GM19351 (cell line): ENCODE measurements at regions not wholly inside any gene's neighbourhood (a gene's known extent, or its start where the extent isn't known, plus 50 kb on each side); places are given as distances from the start of the nearest gene placed in this dataset.

Experiments
- ATAC-seq: cut with Tn5 transposase; IDR thresholded peaks from one replicate; pipeline ENCODE4 v1.9.1; 2021; ENCODE audit warnings: mild to moderate bottlenecking, moderate library complexity; ENCODE audit not compliant: unreplicated experiment

DNA sequence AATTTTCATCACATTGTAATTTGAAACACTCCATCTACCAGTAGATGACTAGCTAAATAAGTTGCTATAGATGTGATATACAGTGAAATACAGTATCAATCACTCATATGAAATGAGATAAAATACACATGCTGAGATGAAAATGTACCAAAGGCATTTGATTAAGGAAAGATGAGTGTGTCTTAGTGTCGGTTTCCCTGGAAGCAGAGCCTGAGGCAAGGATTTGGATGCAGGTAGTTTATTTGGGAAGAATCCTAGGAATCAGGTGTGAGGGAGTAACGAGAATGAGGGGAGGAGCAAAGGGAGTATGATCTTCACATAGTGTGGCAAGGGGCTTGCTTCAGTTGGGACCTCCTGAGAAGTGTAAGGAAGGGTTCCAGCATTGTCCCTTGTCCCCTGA lies 188.2 kb upstream of the CTBP2 start:
- ATAC-seq: no peak

DNA sequence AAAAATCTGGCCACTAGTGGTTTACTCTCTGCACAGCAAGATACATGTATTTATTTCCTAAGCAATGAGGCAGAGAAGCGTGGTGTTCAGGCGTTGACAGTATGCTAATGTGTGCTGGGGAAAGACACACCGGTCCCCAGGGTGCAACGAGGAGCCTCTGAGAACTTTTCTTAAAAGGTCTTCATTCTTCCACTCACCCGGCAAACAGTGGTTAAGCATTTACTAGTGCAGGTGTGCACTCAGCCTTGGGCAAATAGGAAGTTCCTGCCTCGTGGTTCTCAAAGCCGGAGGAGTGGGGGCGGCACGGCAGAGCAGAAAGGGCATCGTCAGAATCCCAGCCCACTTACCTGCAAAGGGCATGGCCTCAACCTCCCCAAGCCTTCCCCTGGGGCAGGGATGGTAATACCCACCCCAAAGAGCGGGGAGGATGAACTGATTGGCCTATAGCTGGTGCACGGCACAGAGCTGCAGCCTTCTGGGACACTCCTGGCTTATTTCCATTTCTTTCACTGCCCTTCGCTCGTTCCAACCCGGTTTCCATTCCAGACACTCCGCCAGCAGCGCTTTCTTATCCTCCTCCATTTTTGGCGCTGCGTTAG lies 184.3 kb upstream of the CTBP2 start:
- no peak for ATAC-seq

DNA sequence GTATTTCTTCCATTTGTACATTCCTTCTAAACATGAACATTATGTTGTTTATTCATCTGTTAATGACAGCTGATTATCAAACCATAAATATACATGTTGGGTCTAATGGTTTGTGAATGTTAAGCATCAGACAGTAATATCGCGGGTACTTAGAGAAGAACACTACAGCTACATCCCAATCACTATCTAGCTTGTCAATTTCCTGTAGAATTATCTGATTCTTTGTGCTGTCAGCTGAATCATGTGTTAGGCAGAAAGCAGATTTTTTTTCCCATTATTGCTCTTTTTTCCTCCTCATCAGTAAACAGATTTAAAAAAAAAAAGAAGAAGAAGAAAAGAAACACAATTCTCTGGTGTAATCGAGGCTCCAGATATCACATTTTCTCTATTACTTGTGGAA lies 183.6 kb upstream of the CTBP2 start:
- ATAC-seq: no peak

DNA sequence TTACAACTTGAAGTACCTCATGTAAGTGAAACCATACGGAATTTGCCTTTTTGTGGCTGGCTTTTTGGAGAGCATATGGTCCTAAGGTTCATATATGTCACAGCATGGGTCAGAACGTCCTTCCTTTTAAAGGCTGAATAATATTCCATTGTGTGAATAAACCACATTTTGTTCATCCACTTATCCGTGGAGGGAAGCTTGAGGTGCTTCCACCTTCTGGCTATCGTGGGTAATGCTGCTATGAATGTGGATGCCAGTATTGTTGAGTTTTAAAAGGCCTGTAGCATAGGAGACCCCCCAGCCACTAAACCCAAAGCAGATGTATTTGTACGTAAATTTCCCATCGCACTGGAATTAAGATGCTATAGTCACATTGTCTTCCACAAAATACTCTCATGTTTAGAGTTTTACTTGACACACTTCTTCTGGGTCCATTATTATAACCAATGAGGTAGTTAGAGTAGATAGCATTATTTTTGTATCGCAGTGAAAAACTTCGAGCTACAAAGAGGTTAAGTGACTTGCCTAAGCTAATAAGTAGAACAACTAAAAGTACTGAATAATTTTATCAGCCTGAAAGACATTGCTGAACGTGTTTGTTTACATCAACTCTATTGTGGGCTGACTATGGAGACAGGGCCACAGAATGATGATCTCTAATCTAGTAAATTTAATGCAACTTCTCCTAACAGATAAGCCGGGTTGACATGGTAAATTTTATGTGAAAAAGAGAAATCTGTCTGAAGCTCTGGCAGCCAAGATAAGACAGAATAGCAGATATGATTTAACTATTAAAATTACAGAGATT lies 183.0 kb upstream of the CTBP2 start:
- ATAC-seq: no peak

DNA sequence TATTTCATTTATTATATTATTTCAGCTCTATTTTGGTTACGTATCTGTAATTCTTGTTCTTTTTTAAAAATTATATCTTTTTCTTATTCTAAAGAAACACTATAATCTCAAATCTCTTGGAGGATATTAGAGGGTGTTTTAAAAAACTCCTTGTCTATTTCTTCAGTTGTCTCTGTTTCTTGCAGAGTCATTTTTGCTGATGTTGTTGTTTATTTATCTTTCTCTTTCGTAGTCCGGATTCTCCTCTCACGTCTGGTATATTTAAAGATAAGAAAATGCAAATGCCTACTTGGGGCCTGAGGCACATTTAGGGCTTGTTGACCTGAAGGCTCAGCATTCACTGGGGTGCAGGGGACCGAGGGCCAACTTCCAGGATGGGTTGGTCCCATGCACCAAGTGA lies 181.2 kb upstream of the CTBP2 start:
- no peak for ATAC-seq

DNA sequence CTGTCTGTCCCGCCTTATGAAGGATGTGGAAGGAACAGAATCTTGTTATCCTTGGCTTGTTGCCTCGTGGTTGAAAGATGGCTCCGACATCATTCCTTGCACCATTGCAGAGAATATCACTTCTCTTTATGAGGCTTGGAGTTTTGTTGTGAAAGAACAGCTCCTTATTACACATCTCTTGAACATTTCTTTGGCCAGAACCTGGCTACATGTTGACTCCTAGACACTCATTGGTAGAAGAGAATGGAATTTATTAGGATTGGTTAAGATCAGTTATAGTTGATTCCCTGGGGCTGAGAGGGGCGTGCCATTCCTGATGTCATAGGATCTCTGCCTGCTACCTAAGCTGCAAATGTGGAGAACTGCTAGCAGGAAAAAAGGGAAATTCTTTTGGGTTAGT lies 180.5 kb upstream of the CTBP2 start:
- ATAC-seq: no peak

DNA sequence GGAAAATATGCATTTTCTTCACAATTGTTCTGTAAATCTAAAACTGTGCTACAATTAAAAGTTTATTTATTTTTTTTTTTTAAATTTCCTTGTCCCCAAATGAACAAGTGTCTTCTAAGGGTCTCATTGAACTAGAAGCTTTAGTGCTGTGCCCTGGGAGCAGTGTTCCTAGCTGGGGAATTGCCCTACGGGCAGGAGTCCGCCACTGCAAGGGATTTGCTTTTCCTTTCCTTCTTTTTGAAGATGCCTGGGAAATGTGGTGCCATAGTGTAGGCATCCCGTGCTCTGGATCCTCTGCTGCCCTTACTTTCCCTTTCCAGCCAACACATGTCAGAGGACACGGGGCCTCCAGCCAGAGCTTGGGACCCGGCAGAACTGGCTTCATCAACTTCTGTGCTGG lies 177.1 kb upstream of the CTBP2 start:
- no peak for ATAC-seq

DNA sequence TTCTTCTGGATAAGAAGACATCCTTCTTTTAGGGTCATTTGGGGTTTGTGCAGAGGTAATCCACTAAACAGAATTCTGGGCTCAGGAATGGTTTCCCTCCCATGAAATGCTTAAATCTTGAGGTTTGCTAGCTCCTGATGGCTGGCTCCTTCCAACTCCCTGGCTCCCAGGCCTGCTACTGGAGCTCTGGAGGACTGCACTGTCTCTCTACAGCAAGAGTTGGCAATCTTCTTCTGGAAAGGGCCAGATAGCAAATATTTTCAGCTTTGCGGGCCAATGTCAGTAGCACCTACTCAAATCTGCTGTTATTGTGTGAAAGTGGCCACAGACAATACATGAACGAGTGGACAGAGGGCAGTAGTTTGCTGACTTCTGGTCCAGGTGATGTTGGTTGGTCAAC lies 174.2 kb upstream of the CTBP2 start:
- no peak for ATAC-seq

DNA sequence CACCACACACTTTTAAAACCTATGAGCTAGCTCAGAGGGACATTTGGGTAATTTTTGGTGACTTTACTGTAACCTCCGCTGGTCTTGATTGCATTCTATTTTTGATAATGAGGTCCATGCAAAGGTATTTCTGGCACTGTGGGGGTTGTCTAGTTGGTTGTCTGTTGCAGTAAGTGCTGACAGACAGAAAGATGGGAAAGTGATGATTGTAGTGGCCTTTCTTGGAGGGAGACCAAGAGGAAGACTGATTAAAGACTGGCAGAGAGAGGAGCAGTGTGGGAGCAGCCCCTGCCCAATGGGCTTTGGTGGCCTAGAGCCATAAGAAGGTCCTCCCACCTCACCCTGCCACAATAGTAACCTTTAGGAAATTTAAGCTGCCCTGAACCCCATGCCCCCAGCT lies 173.4 kb upstream of the CTBP2 start:
- no peak for ATAC-seq

DNA sequence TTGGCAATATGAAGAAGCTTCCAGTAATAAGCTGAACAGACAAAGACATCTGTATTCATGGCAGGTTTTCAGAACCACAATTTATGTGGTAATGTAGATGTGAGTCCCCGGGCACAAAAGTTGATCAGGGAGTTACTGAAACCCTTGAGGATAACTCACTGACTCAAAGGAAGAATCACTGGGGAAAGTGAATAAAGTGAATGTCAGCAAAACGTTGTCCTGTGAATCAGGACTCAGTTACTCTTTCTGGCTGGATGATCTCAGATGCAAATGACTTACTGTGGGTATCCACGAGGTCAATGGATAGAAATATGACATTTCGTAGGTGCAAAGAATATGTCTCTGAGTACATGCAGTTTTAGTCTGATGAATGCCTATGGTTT lies 172.8 kb upstream of the CTBP2 start:
- no peak for ATAC-seq

DNA sequence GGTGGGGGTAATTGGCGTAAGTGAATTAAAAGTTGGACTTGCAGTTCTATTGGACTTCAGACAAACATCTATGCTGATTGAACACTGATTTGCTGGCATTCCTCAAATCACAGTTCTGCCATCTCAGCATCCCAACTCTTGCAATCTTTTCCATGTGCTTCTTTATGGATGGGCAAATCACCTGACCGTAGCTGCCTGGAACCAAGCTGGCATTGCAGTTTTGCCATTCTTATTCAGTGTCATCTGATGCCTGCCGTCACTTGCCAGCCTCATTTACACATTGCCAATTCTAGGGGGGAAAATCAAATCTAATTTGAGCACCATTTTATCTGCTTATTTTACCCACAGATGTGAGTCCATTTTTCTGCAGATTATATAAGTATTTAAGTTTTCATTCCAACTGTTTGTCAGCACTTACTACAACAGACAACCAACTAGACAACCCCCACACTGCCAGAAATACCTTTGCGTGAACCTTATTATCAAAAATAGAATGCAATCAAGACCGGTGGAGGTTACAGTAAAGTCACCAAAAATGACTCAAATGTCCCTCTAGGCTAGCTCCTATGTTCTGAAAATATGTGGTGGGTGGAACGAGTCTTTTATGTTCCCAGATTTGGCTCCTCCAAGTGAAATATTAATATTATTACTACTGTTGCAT lies 172.3 kb upstream of the CTBP2 start:
- ATAC-seq: no peak

DNA sequence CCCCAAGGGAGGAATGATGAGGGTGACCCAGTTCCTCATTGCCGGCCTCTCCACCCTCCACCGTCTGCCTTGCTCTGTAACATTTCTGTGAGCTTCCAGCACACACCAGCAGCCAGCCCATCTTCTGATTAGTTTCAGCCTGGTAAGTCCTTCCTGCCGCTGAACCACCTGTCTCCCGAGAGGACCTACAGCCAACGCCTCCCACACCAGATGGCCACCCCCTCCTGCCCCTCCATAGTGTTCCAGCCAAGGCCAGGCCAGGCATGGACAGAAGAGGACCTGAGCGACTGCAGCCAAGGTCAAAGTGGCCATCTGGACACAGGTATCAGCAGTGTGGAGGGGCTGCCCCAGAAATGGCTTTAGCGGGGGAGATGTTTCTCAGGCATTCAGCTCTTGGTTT lies 170.7 kb upstream of the CTBP2 start:
- no peak for ATAC-seq

DNA sequence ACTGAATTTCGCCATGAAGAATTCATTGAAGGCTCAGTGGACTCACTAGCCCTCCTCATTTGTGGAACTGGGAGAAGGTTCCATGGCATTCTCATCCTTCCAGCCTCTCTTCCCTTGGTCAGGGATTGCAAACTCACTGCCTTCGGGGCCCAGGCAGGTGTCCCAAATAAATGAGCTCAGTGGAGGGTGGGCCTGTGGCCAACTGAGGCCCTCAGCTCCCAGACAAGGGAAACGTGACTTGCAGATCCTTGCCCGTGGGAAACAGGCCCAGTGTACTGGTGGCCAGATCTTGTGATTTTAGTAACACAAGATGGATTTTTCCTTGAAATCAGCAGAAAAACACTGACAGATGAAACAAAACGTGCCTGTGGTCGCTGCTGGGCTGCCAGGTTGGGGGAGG lies 168.7 kb upstream of the CTBP2 start:
- no peak for ATAC-seq

DNA sequence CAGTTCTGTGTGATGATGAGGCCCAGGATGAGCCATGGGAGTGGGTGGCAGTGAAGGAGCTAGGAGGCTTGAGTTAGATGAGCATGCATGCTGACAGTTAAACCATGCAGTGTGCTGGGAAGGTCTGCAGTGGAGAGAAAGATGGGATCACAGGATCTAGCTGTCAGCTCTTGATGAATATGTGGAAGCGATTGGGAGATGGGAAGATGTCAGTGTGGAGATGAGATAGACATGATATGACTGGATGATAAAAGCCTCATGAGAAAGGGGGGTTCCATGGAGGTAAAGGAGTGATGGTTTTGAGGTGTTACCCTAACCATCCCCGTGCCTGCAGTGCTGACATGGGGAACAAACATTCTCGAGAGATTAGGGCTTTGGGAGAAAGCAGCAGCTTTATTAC lies 165.0 kb upstream of the CTBP2 start:
- no peak for ATAC-seq

DNA sequence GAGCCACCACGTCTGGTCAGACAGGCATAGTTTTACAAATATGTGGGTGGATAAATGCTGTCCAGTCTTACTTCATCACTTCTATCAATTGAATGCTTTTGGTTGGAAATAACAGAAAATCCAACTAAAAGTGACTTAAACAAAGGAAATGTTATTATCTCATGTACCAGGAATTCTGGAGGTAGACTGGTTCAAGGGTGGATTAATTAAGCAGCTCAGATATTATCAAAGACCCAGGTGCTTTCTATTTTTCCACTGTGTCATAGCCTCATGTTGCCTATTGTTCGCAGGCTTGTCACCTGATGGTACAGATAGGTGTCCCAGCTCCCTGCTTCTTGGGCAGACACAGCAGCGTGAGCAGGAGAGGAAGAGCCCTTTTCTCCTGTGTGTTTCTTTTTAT lies 156.1 kb upstream of the CTBP2 start:
- no peak for ATAC-seq

DNA sequence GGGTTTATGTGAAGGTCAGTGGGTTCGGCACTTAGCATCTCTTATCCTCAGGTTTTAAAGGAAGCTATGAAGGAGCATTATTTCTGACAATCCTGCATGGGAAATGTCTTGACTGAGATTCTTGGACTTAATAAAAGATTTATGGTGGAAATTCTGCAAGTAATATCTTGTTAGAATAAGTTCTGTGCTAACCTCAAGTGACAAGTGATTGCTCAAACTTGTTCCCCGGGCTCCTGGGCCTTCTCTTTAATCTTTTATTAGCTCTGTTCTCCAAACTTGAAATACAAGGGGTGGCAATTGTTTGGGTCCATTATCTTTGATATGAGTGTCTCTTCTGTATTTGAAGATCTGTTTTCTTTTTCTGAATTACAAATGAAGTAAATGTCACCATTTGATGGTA lies 140.6 kb upstream of the CTBP2 start:
- no peak for ATAC-seq

DNA sequence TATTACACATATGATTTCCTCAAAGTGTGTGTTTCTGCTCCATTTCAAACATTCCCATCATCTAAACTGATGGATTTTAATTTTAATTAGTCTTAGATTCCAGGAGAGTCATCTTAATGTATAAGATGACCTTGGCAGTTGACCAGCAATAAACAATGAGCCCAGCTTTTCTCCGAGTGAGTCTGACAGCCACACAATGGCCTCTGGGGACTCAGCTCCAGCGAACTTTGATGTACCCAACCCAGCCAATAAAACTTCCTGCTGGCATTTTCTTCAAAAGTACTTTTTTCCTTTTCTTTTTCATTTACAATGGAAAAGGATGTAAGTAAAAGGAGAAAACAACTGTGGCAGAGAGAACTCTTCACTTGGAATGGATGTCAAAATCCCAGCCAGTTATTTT lies 139.1 kb upstream of the CTBP2 start:
- no peak for ATAC-seq

DNA sequence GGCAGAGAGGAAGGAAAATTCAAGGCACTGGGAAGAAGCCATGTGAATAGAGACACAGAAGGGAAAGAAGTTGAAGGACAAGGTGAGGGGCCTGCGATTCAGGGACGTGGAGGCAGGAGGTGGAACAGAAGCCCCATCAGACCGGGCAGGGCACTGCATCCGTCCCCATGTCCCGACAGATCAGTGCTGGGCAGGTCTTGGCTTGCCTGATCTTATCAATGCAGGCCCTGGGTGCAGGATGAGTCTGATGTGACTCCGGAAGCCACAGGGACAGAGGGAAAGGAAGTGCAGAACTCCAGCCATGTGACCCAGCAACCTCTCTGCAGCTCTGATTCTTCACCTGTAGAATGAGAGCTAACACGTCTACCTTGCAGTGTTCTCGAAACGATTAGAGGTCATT lies 136.2 kb upstream of the CTBP2 start:
- no peak for ATAC-seq

DNA sequence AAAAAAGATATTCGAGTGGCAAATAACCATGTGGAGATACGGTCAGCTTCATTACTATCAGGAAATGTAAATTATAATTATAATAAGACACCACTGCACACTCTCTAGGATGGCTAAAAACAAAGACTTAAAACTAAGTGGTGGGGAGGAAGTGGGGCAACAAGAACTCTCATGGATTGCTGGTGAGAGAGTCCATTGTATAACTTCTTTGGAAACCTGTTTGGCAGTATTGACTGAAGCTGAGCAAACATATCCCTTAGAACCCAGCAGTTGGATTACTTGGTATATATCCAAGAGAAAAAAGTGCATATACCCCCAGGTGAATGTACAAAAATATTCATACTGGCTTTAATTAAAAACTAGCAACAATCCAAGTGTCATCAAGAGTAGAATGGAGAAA lies 133.7 kb upstream of the CTBP2 start:
- ATAC-seq: no peak

DNA sequence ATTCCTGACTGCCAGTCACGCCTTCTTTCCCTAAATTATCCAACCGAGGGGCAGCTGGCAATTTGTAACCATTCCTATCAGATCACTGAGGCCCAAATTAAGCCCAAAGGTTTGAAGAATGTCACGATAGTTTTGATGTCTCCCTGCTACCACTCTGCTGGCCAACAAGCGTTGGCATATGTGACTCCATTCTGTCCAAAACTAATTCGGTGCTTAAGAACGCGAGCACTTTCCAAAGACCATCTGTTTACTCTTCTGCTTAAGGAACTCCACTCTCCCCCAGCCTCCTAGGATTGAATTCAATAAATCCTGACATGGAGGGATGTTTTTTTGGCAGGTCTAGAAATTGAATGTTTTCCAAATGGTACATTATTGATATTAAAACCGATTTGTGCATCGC lies 131.5 kb upstream of the CTBP2 start:
- no peak for ATAC-seq

DNA sequence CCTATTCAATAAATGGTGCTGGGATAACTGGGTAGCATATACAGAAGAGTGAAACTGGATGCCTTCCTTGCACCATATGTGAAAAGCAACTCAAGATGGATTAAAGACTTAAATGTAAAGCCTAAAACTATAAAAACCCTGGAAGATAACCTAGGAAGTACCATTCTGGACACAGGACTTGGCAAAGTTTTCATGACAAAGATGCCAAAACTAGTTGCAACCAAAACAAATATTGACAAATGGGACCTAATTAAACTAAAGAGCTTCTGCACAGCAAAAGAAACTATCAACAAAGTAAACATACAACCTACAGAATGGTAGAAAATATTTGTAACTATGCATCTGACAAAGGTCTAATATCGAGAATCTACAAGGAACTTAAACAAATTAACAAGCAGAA lies 129.1 kb upstream of the CTBP2 start:
- ATAC-seq: no peak

DNA sequence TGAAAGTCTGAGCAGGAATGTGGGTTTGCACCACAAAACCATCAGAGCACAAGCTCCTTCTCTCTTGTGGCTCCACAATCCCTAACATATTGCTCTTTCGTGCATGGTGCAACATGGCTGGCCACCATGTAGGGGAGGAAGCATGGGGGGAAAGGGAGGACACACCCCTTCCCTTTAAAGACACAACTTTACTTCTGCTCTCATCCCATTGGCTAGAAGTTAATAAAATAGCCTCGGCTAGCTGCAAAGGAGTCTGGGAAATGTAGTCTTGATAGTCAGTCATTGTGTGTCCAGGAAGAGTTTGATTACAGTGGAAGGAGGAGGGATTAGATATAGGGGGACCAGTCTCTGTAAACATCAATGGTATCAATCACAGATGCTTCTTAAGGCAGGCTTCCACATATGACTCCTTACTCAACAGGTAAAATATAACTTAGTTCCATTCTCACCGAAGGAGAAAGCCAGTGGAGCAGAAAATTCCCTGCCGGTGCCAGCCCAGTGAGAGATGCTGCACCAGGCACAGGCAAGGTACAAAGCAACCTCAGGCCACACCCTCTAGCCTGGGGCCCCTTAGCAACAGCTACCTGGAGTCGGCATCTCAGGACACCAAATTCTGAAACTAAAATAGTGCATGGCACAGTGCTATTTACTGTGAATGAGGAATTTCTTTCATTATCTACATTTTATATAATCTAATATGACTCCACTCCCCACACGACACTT lies 124.7 kb upstream of the CTBP2 start:
- ATAC-seq: no peak
